Peyer's patch (tissue), 4 donors: ENCODE measurements at regions not wholly inside any gene's neighbourhood (a gene's known extent, or its start where the extent isn't known, plus 50 kb on each side); places are given as distances from the start of the nearest gene placed in this dataset.

Experiments used
- CTCF ChIP-seq, 6 experiments: fragments of 450-650 bp in 4 of 6; fragments of 200-600 bp in 2 of 6; sonication (generic) in 1 of 6; IDR thresholded peaks; one replicate each; pipeline ENCODE4 v1.5.1; 2017 to 2019; ENCODE audit warnings: antibody characterized with exemption in 6 of 6, mild to moderate bottlenecking in 3 of 6, moderate library complexity in 1 of 6
- POLR2A ChIP-seq, 2 donors: fragments of 450-650 bp; IDR thresholded peaks; one replicate each; pipeline ENCODE4 v1.5.1; 2017; ENCODE audit warnings: antibody characterized with exemption in 2 of 2, mild to moderate bottlenecking in 2 of 2, moderate library complexity in 2 of 2

GRCh38 chr2:195603998-195604397 is 53.0 kb upstream of the SLC39A10 start:
- TF ChIP-seq CTCF (IDR thresholded peaks at IDR 0.05) (no peak), POLR2A (IDR thresholded peaks at IDR 0.05) (no peak)
